GM13977 (cell line): ENCODE measurements at regions not wholly inside any gene's neighbourhood (a gene's known extent, or its start where the extent isn't known, plus 50 kb on each side); places are given as distances from the start of the nearest gene placed in this dataset.
"Not testable (repeated sequence)": the region's sequence is repeated elsewhere in the genome, so short reads cannot be mapped to it uniquely, and the experiment has no call there.

ENCODE experiments used
- DNase-seq: peaks from one replicate; pipeline ENCODE4 v3.0.0; 2012; ENCODE audit warnings: low spot score
- in situ Hi-C: fragments of 300-500 bp; cut with MboI; formaldehyde crosslinking; loops from one replicate; pipeline ENCODE4 v1.12.0; 2022; ENCODE audit warnings: low sequenced_read_pairs, low pct_unique_long_range_greater_than_20kb, mixed read lengths, inconsistent platforms; ENCODE audit not compliant: unreplicated experiment
- TF ChIP-seq, protein P1 (sequence below): IDR thresholded peaks from 2 replicates; pipeline ENCODE4 v1.5.1; 2012; ENCODE audit warnings: mild to moderate bottlenecking, control low read depth; ENCODE audit not compliant: insufficient read depth; ENCODE audit errors: extremely low read depth, missing control alignments

DNA sequence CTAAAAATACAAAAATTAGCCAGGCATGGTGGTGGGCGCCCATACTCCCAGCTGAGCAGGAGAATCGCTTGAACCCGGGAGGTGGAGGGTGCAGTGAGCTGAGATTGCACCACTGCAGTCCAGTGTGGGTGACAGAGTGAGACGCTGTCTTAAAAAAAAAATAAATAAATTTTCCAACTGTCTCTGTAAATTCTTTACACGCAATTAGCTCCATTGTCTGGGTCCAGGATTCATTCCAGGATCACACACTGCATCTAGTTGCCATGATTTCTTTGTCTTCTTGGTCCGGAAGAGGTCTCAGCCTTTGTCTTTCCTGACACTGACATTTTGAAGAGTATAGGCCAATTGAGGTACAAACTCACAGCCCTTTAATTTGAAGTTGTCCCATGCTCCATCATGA lies 167.6 kb upstream of the NYAP2 start:
- TF ChIP-seq, protein P1, sequence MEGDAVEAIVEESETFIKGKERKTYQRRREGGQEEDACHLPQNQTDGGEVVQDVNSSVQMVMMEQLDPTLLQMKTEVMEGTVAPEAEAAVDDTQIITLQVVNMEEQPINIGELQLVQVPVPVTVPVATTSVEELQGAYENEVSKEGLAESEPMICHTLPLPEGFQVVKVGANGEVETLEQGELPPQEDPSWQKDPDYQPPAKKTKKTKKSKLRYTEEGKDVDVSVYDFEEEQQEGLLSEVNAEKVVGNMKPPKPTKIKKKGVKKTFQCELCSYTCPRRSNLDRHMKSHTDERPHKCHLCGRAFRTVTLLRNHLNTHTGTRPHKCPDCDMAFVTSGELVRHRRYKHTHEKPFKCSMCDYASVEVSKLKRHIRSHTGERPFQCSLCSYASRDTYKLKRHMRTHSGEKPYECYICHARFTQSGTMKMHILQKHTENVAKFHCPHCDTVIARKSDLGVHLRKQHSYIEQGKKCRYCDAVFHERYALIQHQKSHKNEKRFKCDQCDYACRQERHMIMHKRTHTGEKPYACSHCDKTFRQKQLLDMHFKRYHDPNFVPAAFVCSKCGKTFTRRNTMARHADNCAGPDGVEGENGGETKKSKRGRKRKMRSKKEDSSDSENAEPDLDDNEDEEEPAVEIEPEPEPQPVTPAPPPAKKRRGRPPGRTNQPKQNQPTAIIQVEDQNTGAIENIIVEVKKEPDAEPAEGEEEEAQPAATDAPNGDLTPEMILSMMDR = no peak
- in situ Hi-C loops = no loop called here
- no peak for DNase-seq

DNA sequence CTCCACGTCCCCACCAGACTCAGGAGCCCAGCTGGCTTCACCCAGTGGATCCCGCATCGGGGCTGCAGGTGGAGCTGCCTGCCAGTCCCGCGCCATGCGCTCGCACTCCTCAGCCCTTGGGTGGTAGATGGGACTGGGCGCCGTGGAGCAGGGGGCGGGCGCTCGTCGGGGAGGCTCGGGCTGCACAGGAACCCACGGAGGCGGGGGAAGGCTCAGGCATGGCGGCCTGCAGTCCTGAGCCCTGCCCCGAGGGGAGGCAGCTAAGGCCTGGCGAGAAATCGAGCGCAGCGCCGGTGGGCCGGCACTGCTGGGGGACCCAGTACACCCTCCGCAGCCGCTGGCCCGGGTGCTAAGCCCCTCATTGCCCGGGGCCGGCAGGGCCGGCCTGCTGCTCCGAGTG lies 170.2 kb upstream of the NYAP2 start:
- in situ Hi-C loops, DNase-seq: not testable (repeated sequence)

DNA sequence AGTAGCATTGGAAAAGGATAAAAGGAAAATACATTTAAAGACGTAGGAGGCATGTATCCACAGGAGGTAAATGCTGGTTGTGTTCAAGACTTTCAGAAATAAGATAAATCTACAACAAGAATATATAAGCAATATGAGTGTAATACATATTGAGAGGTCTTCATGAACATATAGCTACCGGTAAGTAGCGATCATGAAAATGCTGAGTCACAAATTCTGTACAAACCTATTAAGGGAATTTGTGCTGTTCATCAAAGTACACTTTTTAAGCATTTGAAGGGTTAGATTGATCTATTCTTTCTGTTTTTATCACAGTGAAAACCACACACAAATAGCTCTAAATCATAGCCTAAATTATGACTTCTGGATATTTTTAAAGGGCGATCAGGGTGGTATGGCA lies 173.1 kb upstream of the NYAP2 start:
- in situ Hi-C loops = no loop called here
- DNase-seq = no peak
- TF ChIP-seq, protein P1 = no peak

DNA sequence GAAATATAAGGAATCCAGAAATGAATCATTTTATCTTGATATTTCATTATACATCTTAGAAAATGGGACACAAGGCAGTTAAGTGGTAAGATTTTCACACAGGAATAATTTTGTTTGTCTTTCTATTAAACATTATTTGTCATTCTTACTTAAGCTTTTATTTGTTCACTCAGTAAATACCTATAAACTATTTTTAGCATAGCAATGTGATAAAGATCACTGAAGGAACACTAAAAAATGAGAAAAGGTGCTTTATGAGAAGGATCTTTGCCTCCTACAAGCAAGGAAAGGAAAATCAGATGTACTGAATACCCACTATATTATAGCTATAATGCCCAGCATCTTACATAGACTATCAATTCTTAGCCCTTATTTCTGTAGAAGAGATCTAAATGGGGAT lies 176.2 kb upstream of the NYAP2 start:
- TF ChIP-seq, protein P1 = no peak
- DNase-seq = no peak
- in situ Hi-C loops = no loop called here

DNA sequence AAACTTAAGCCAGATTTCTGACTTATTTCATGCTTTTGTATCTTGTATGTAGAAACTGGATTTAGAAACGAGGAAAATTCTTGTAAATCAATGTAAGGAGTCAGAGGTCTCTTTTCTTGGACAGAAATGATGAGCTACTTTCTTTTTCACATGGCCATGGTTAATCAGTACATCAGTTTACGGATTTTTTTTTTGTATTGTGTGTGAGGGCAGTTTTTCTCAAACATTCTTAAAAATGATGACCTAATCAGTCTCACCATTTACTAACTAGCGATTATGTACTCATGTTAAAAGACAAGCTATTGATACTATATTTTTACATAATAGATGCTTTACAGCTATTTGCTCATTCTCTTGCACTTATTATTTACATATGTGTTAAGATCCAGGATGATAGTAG lies 165.2 kb upstream of the DOCK10 start:
- TF ChIP-seq, protein P1 = no peak
- no peak for DNase-seq
- in situ Hi-C loops = no loop called here

DNA sequence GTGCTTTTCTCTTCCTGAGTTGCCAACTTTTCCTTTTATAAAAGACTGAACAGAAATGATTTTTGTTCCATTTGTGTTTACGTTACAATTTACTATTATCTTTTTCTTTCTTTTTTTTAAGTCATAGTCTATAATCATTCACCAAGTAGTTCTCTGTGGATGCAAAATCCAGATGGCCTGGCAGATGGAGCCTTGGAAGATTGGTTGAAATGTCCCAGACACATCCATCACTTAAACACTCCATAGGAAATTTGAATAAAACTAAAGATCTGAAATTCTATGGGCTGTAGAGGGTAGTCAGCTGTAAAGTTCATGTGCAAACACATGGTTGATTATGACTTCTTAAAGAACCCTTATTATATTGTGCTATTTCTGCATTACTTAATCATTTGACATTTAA lies 164.8 kb upstream of the DOCK10 start:
- in situ Hi-C loops = no loop called here
- DNase-seq = no peak
- TF ChIP-seq, protein P1 = no peak

DNA sequence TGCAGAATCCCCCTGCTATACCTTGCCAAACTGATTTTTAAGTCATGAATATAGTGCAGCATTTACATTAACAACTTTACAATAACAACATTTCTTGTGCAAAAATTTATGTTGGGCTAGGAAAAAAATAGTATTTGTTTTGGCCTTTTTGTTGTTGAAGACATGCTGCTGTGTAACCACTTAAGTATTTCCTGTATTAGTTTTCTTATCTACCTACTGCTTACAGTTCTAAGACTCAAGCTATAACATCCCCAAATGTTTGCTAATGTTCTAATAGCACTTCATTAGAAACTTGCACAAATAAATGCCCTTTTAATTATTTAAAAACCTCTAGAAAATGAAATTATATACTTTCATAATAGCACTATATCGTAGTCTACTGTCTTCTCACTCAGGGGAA lies 154.3 kb upstream of the DOCK10 start:
- in situ Hi-C loops = no loop called here
- TF ChIP-seq, protein P1 = no peak
- DNase-seq = no peak
